Loucy (cell line): ENCODE measurements at regions not wholly inside any gene's neighbourhood (a gene's known extent, or its start where the extent isn't known, plus 50 kb on each side); places are given as distances from the start of the nearest gene placed in this dataset.

Experiments used
- H2AFZ ChIP-seq: fragments of 200-600 bp; sonication (generic); 2 replicates; pipeline ENCODE4 v1.6.0; 2016; ENCODE audit warnings: antibody characterized with exemption, mild to moderate bottlenecking, low read length, moderate library complexity
- H3F3A ChIP-seq: fragments of 200-600 bp; 2 replicates; pipeline ENCODE4 v1.6.0; 2016; ENCODE audit warnings: antibody characterized with exemption, low read depth, mild to moderate bottlenecking
- H3K27me3 ChIP-seq: fragments of 200-600 bp; sonication (generic); 2 replicates; pipeline ENCODE4 v1.6.1; 2014; ENCODE audit warnings: low read length, mild to moderate bottlenecking; ENCODE audit not compliant: insufficient read depth, poor library complexity, severe bottlenecking
- H3K36me3 ChIP-seq: fragments of 200-600 bp; sonication (generic); 2 replicates; pipeline ENCODE4 v1.6.1; 2016; ENCODE audit warnings: low read length; ENCODE audit not compliant: insufficient read depth
- H3K4me1 ChIP-seq: fragments of 200-600 bp; sonication (generic); 2 replicates; pipeline ENCODE4 v1.5.1; 2014; ENCODE audit warnings: low read length, mild to moderate bottlenecking; ENCODE audit not compliant: insufficient read depth, poor library complexity, severe bottlenecking
- H3K4me2 ChIP-seq: fragments of 200-600 bp; sonication (generic); 2 replicates; pipeline ENCODE4 v1.6.0; 2014; ENCODE audit warnings: antibody characterized with exemption, low read length, low read depth, mild to moderate bottlenecking; ENCODE audit not compliant: poor library complexity, severe bottlenecking
- H3K4me3 ChIP-seq: fragments of 200-600 bp; sonication (generic); 2 replicates; pipeline ENCODE4 v1.5.1; 2014; ENCODE audit warnings: low read length, mild to moderate bottlenecking, mixed read lengths; ENCODE audit not compliant: poor library complexity, severe bottlenecking
- H3K79me2 ChIP-seq: fragments of 200-600 bp; sonication (generic); 2 replicates; pipeline ENCODE4 v1.6.1; 2014; ENCODE audit warnings: low read length; ENCODE audit not compliant: insufficient read depth
- H3K9ac ChIP-seq: fragments of 200-600 bp; sonication (generic); 2 replicates; pipeline ENCODE4 v1.6.0; 2014; ENCODE audit warnings: mild to moderate bottlenecking, low read depth, low read length, moderate library complexity; ENCODE audit not compliant: poor library complexity, severe bottlenecking
- H3K9me2 ChIP-seq: fragments of 200-600 bp; sonication (generic); replicated peaks from 2 replicates; pipeline ENCODE4 v1.6.1; 2016; ENCODE audit warnings: low read depth, low read length, mixed read lengths
- H3K9me3 ChIP-seq: fragments of 200-600 bp; sonication (generic); 2 replicates; pipeline ENCODE4 v1.6.1; 2014; ENCODE audit warnings: mild to moderate bottlenecking, antibody characterized with exemption, low read length, low read depth; ENCODE audit not compliant: insufficient read depth
- H4K20me1 ChIP-seq: fragments of 200-600 bp; sonication (generic); 2 replicates; pipeline ENCODE4 v1.6.0; 2014; ENCODE audit warnings: antibody characterized with exemption, low read length, mild to moderate bottlenecking; ENCODE audit not compliant: insufficient read depth, poor library complexity, severe bottlenecking
- CTCF ChIP-seq: fragments of 200-600 bp; sonication (generic); conservative IDR thresholded peaks from 2 replicates; pipeline ENCODE4 v1.5.1; 2014; ENCODE audit warnings: mild to moderate bottlenecking, antibody characterized with exemption, low read length
- EZH2phosphoT487 ChIP-seq: fragments of 200-600 bp; IDR thresholded peaks from 2 replicates; pipeline ENCODE4 v1.6.1; 2018; ENCODE audit warnings: antibody characterized with exemption, mild to moderate bottlenecking, moderate library complexity, borderline replicate concordance

- H3K4me2 ChIP-seq: no peak overlapping the region
- H3F3A ChIP-seq: no peaks in the 10 kb centered on the region
- H3K79me2 ChIP-seq: no peaks in the 10 kb centered on the region
- no peak overlapping the region for H3K9ac ChIP-seq
- no peak overlapping the region for H2AFZ ChIP-seq
- H4K20me1 ChIP-seq: no peaks in the 10 kb centered on the region
- TF ChIP-seq EZH2phosphoT487 (no peak), CTCF (no peak)
- H3K27me3 ChIP-seq: no peaks in the 10 kb centered on the region
- no peaks in the 10 kb centered on the region for H3K4me1 ChIP-seq
- no peak overlapping the region for H3K4me3 ChIP-seq
- no peaks in the 10 kb centered on the region for H3K9me3 ChIP-seq
- no peaks in the 10 kb centered on the region for H3K36me3 ChIP-seq
- no peaks in the 10 kb centered on the region for H3K9me2 ChIP-seq
These were observed 115.5 kb upstream of the ISX start for GRCh38 chr22:34950489-34950888.

- Histone ChIP-seq H3K36me3 (no peaks in the 10 kb centered on the region), H3K4me3 (no peak overlapping the region), H3K9ac (no peak overlapping the region), H3K4me1 (no peaks in the 10 kb centered on the region), H3K4me2 (no peak overlapping the region), H3K27me3 (no peaks in the 10 kb centered on the region), H2AFZ (no peak overlapping the region), H3K79me2 (no peaks in the 10 kb centered on the region), H4K20me1 (no peaks in the 10 kb centered on the region), H3K9me3 (no peaks in the 10 kb centered on the region), H3F3A (no peaks in the 10 kb centered on the region), H3K9me2 (no peaks in the 10 kb centered on the region)
- TF ChIP-seq CTCF (no peak), EZH2phosphoT487 (no peak)
These were observed 114.7 kb upstream of the ISX start for GRCh38 chr22:34951212-34951611.

GRCh38 chr22:34960005-34960404 is 106.0 kb upstream of the ISX start:
- H3F3A ChIP-seq: no peaks in the 10 kb centered on the region
- no peaks in the 10 kb centered on the region for H3K4me1 ChIP-seq
- no peaks in the 10 kb centered on the region for H3K27me3 ChIP-seq
- no peaks in the 10 kb centered on the region; the same call in 1 of the 2 replicates for H3K9me3 ChIP-seq
- no peak for TF ChIP-seq EZH2phosphoT487
- TF ChIP-seq CTCF: no peak
- H2AFZ ChIP-seq: no peak overlapping the region
- no peaks in the 10 kb centered on the region for H3K79me2 ChIP-seq
- H3K4me2 ChIP-seq: no peak overlapping the region
- no peak overlapping the region for H3K9ac ChIP-seq
- no peak overlapping the region for H3K4me3 ChIP-seq
- no peaks in the 10 kb centered on the region for H3K36me3 ChIP-seq
- H3K9me2 ChIP-seq: no peaks in the 10 kb centered on the region
- H4K20me1 ChIP-seq: no peaks in the 10 kb centered on the region
